Right cardiac atrium (tissue), 5 donors: ENCODE measurements at regions not wholly inside any gene's neighbourhood (a gene's known extent, or its start where the extent isn't known, plus 50 kb on each side); places are given as distances from the start of the nearest gene placed in this dataset.

Source experiments
- ATAC-seq, 2 donors: fragments of 200-7000 bp; cut with Tn5 transposase; one replicate each; pipeline versions ENCODE4 v1.8.0 to v1.9.1; 2020; ENCODE audit warnings: moderate library complexity in 2 of 2, mild to moderate bottlenecking in 1 of 2
- DNase-seq, 3 donors: peaks; one replicate each; pipeline ENCODE4 v3.0.0-alpha.2; 2020
- H3K27ac ChIP-seq: one replicate; pipeline ENCODE4 v1.5.1; 2013; ENCODE audit warnings: mild to moderate bottlenecking, low read length, control low read depth, moderate library complexity
- H3K27me3 ChIP-seq: one replicate; pipeline ENCODE4 v1.6.1; 2013; ENCODE audit not compliant: control insufficient read depth, insufficient read depth
- H3K4me1 ChIP-seq: one replicate; pipeline ENCODE4 v1.6.1; 2013; ENCODE audit warnings: low read length; ENCODE audit not compliant: control insufficient read depth, insufficient read depth
- H3K4me3 ChIP-seq: one replicate; pipeline ENCODE4 v1.5.1; 2013; ENCODE audit warnings: low read length, control low read depth
- H3K9me3 ChIP-seq: one replicate; pipeline ENCODE4 v1.6.1; 2013; ENCODE audit warnings: low read length; ENCODE audit not compliant: control insufficient read depth
- WGBS: extraction: QIAGEN DNeasy Blood & Tissue Kit; methylation state at CpG from one replicate; pipeline ENCODE4 v1.1.7; 2013; 5-methylcytosine and 5-hydroxymethylcytosine counted together
- intact Hi-C, 4 donors: fragments of 100-400 bp; cut with DNase I; formaldehyde crosslinking; loops; one replicate each; pipeline versions ENCODE4 v1.11.0 to v1.14.0; 2022 to 2023
- donor health status: healthy with polysubstance abuse.
- donor health status: DM: no; HTN: yes; CAD: no.
- donor health status: DM: no; HTN: no; CAD: no.
- donor health status: DM: no; HTN: yes; CAD: no; lungs with severe emphysema.
- donor health status: DM: yes; HTN: yes; CAD: no.

DNA sequence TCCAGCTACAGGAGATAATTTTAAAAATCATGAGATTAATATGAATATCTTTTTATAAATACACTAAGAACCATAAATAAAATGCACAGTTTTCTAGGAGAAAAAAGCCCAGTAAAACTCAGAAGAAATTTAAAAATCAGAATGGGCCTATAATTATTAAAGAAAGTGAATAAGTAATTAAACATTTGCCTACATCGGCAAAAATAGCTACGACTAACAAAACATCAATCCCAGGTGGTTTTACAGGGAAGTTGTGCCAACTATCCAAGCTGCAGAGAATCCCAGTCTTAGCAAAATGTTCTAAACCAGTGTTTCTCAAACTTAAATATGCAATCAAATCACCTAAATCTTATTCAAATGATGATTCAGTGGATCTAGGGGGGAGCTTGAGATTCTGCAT lies 180.0 kb downstream of the TRIM29 start:
- WGBS = 56% methylated on average over 2 of the region's 2 CpGs
- ATAC-seq = no peak
- DNase-seq = no peak
- intact Hi-C loops = no loop called here
- H3K9me3 ChIP-seq = no peaks in the 10 kb centered on the region
- no peaks in the 10 kb centered on the region for H3K4me1 ChIP-seq
- H3K4me3 ChIP-seq = no peak overlapping the region
- H3K27ac ChIP-seq = no peak overlapping the region
- H3K27me3 ChIP-seq = no peaks in the 10 kb centered on the region

DNA sequence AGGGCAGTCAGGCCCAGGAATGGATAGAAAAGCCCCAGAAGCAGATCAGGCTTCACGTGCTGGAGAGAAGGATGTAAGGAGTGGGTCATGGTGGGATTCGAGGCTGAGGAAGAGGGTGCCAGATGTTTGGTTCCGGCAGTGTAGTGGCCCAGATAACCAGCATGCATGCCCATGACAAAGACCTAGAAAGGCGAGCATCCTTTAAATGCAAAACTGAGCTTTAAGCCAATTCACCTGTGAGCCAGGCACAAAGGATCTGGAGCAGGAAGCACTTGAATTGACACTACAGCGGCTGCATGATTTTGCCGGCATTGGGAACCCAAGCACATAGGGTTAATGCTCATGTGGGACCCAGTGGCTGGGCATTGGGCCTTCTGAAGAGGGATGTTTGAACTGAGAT lies 185.5 kb downstream of the TRIM29 start:
- Histone ChIP-seq H3K4me1 (no peaks in the 10 kb centered on the region), H3K4me3 (no peak overlapping the region), H3K27ac (no peak overlapping the region), H3K27me3 (no peaks in the 10 kb centered on the region), H3K9me3 (no peaks in the 10 kb centered on the region)
- no peak for DNase-seq
- ATAC-seq = no peak
- intact Hi-C loops = no loop called here
- 71% methylated on average over 6 of the region's 6 CpGs for WGBS

DNA sequence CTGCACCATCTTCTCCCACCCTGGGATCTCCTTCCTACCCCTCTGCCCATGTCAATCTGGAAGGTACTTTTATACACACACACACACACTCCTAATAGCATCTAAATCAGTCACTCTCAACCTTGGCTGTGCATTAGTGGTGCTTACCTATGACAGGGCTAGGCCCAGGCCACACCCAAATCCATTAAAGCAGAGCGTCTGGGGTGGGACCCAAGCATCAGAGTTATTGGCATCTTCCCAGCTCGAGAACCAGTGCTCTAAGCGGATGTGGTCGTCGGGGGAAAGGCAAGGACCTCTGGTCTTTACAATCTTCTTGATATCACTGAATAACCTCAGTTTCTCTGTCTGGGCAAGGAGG lies 194.6 kb downstream of the TRIM29 start:
- no peak for ATAC-seq
- intact Hi-C loops = no loop called here
- Histone ChIP-seq H3K4me3 (no peak overlapping the region), H3K4me1 (no peaks in the 10 kb centered on the region), H3K27me3 (no peaks in the 10 kb centered on the region), H3K27ac (no peak overlapping the region), H3K9me3 (no peaks in the 10 kb centered on the region)
- WGBS = 82% methylated on average over 5 of the region's 5 CpGs
- DNase-seq = no peak

DNA sequence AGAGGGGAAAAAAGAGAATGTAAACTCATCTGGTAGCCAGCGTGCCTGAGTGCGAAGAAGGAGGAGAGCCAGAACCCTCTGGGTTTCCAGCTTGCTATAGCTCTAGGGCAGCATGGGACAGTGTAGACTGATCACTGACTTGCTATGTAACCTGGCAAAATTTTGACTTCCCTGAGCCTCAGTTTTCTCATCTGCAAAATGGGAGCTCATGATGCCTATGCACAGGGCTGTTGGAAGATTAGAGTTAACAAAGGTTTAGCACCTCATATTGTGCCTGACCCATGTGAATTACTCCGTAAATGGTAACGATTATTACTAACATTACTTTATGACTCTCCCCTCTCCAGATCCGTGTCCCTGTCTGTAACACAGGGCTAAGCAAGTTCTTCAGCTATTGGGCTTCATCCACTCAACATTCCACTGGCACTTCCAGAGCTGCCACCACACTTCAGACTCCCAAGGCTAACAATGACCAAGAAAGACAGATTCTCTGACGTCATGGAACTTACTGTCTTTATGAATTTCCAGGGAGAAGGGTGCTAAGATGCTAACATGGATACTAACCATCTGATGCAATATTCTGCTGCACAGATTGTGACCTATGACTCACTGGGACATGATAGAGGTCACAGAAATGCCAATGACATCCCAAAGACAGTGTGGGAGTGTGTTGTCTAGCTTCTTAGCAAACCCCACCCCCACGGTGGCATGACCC lies 195.2 kb downstream of the TRIM29 start:
- intact Hi-C loops = no loop called here
- WGBS = 85% methylated on average over 7 of the region's 7 CpGs
- Histone ChIP-seq H3K27ac (no peak overlapping the region), H3K4me3 (no peak overlapping the region), H3K4me1 (no peaks in the 10 kb centered on the region), H3K9me3 (no peaks in the 10 kb centered on the region), H3K27me3 (no peaks in the 10 kb centered on the region)
- DNase-seq (no peak), ATAC-seq (no peak)

DNA sequence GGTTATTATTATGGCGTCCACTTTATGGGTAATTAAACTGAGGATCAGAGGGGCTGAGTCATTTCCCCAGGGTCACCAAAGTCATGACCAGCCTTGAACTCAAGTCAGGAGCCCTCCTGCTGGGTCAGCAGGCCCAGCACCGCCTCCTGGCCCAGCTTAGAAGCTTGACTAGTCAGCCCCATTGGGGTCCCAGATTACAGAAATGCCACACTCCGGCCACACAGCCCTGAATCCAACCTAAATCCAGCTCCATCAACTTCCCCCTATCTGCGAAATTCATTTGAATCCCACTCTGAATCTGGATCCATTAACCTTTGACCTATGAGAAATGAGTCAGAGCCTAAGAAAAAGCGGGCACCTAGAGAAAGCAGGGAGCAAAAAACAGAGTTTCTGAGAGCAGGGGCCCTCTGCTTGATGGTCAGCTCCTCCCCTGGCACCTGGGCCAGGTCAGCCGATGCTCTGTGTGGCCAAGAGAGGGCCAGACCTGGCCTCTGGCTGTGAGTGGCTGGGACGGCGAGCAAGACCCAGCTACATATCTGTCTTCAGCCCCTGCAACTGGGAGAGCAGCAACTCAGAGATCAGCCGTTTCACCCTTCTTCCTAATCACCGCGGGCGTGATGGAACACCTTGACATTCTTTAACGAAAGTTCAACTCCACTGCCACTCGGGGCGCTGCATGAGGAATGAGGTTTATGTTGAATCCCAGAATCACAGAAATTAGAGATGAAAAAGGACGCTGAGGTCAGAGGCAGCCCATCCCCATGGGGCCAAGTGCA lies 196.1 kb downstream of the TRIM29 start:
- Histone ChIP-seq H3K27ac (no peak overlapping the region), H3K9me3 (no peaks in the 10 kb centered on the region), H3K4me1 (no peaks in the 10 kb centered on the region), H3K27me3 (no peaks in the 10 kb centered on the region), H3K4me3 (no peak overlapping the region)
- intact Hi-C loops = no loop called here
- ATAC-seq (no peak), DNase-seq (no peak)
- 72% methylated on average over 16 of the region's 16 CpGs for WGBS

DNA sequence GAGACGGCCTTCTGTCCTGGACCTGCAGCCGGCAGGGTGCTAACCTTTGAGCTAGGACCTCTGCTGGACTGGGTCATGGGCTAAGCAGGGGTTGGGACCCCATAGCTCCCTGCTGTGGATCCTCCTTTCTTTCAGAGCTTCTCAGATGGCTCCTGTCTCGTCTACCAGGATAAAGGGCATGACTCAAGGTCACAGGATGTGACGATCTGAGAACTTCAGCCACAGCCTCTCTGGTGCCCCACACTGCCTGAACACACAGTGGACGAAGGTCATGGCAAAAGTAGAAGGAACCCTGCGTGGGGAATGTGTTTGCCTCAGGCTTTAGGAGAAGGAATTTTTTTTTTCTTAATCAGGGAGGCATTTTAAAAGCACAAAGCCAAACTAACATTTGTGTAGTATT lies 196.7 kb downstream of the TRIM29 start:
- ATAC-seq (peak in 1 of 2 donors; percentile 20), DNase-seq (no peak)
- Histone ChIP-seq H3K4me1 (no peaks in the 10 kb centered on the region), H3K27ac (peak overlapping the region; percentile 74), H3K4me3 (no peak overlapping the region), H3K9me3 (no peaks in the 10 kb centered on the region), H3K27me3 (no peaks in the 10 kb centered on the region)
- intact Hi-C loops = no loop called here
- 68% methylated on average over 6 of the region's 6 CpGs for WGBS

DNA sequence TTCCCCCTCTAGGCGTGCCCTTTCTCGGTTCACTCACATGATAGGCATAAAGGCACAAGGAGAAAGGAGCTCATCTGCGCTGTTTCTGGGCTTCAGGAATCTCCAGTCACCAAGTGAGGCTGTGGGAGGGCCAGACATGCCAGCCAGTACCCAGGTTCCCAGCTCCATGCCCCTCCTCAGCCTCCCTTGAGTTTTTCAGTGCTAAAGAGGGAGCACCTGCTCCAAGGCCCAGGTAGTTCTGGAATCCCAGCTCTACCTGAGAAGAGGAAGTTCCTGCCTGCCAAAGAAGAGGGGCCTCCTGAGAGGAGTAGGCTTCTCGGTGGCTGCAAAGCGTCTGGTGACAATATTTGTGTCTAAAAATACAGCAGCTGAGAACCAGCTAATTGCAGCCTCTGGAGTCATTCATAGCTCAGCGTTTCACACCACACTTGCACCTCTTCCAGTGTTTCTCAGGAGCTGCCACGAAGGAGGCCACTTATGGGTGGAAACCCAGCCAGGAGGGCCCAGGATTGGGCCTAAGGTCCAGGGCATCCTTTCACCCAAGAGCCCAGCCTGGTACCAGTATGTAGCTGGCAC lies 197.4 kb downstream of the TRIM29 start:
- Histone ChIP-seq H3K4me3 (no peak overlapping the region), H3K9me3 (no peaks in the 10 kb centered on the region), H3K27ac (peak overlapping the region; percentile 88), H3K4me1 (no peaks in the 10 kb centered on the region), H3K27me3 (no peaks in the 10 kb centered on the region)
- intact Hi-C loops = no loop called here
- ATAC-seq = peak; percentile 68
- no peak for DNase-seq
- 71% methylated on average over 7 of the region's 7 CpGs for WGBS

DNA sequence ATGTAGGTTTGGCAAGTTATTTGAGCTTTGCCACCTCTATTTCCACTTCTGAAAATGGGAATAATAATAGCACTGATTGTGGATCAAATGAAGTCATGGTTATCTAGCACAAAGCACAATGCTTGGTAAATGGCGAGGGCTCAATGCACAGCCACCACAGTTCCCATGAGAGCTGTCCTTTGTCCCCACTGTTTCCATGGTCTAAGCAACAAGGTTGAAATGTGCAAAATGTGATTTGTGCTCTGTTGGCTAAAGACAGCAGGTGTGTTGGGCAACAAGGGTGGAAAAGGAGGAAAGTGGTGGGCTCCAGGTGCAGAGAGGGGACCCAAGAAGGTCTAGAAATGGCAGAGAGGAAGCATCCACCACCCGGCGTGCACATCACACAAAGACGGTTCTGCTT lies 200.5 kb downstream of the TRIM29 start:
- no peak overlapping the region for H3K4me3 ChIP-seq
- no peaks in the 10 kb centered on the region for H3K27me3 ChIP-seq
- no peak for ATAC-seq

DNA sequence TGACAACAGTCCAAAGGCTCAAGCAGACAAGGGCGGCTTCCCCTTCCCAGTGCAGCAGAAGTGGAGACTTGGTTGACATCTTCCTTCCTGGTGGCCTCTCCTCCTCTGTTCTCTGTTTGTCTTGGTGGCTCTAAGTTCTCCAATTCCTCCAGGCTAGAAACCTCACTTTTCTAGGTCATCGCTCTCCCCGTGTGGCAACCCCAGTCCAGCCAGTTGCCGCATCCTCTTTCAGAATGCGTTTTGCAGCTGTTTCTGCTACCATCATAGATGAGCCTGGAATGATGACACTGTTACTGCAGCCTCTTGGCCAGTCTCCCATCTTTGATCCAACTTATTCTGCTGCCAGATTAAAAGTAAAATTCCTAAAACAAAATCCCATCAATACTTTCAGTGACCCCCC lies 201.5 kb downstream of the TRIM29 start:
- WGBS = 70% methylated on average over 5 of the region's 5 CpGs

More for the DNA sequence above, 200.5 kb downstream of the TRIM29 start:
- intact Hi-C loops = no loop called here
- Histone ChIP-seq H3K27ac (no peak overlapping the region), H3K4me1 (no peaks in the 10 kb centered on the region), H3K9me3 (no peaks in the 10 kb centered on the region)
- WGBS = 87% methylated on average over 4 of the region's 4 CpGs
- DNase-seq = no peak

DNA sequence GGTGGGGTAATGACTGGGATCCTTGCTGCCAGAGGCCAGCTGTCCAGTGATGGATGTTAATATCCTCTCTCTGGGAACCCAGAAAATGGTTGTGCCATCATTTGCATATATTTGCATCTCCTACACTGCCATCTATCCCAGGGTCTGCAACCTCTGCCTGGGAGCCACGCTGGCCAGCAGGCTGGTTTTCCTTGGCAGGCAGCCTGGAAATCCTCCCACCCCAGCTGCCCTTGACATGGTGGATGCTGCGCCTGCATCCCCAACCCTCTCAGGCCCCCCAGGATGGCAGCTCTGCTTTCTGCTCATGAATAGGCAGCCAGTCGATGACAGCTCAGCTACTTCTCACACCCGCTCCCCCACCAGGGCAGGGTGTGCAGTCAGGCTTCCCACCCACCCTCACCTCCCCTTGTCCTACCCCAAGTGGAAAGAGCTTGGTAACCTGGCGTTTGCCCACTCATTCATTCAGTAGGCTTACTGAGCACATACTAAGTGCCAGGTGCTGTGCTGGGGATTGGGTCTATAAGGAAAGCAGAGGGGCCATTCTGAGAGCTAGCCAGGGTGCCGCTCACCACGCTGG lies 202.5 kb downstream of the TRIM29 start:
- H3K27ac ChIP-seq = no peak overlapping the region
- WGBS = 65% methylated on average over 7 of the region's 7 CpGs
- DNase-seq (no peak), ATAC-seq (no peak)
- H3K4me1 ChIP-seq = no peaks in the 10 kb centered on the region
- intact Hi-C loops = no loop called here
- no peaks in the 10 kb centered on the region for H3K9me3 ChIP-seq
- H3K27me3 ChIP-seq = no peaks in the 10 kb centered on the region
- no peak overlapping the region for H3K4me3 ChIP-seq

More for the DNA sequence above, 201.5 kb downstream of the TRIM29 start:
- no peaks in the 10 kb centered on the region for H3K27me3 ChIP-seq
- H3K4me3 ChIP-seq = no peak overlapping the region
- intact Hi-C loops = no loop called here
- no peak for ATAC-seq
- H3K27ac ChIP-seq = no peak overlapping the region
- no peaks in the 10 kb centered on the region for H3K4me1 ChIP-seq
- no peak for DNase-seq
- no peaks in the 10 kb centered on the region for H3K9me3 ChIP-seq

DNA sequence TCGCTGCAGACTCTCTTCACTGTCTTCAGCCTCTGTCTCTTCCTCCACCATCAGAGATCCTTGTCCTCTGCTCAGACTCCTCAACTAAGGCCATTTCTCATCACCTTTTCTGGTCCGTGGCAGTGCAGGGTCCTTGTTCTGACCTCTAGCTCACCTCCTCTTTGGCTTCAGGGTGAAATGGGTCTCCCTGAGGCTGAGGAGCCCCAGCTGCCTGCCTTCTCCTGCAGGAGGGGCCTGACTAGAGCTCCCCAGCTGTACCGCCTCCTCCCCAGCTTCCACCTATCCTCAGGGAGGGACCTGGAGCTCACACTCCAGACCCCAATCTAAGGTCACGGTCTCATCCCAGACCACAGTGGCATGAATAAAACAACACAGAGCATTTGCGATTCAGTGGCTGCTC lies 203.0 kb downstream of the TRIM29 start:
- ATAC-seq (no peak), DNase-seq (no peak)
- Histone ChIP-seq H3K4me3 (no peak overlapping the region), H3K27ac (no peak overlapping the region), H3K27me3 (no peaks in the 10 kb centered on the region), H3K9me3 (no peaks in the 10 kb centered on the region), H3K4me1 (no peaks in the 10 kb centered on the region)
- WGBS = 81% methylated on average over 5 of the region's 5 CpGs
- intact Hi-C loops = no loop called here
